Esophagus muscularis mucosa (tissue), 4 donors: ENCODE measurements at regions not wholly inside any gene's neighbourhood (a gene's known extent, or its start where the extent isn't known, plus 50 kb on each side); places are given as distances from the start of the nearest gene placed in this dataset.

ENCODE experiments used
- DNase-seq: peaks from one replicate; pipeline ENCODE4 v3.0.0-alpha.2; 2017; ENCODE audit errors: extremely low spot score
- H3K27ac ChIP-seq, 4 donors: fragments of 200-600 bp; sonication (generic); replicated peaks in 1 of 4; 1 replicate in 3 of 4; 2 replicates in 1 of 4; pipeline ENCODE4 v1.5.1; 2016 to 2019; ENCODE audit warnings: mild to moderate bottlenecking in 1 of 4
- H3K27me3 ChIP-seq, 4 donors: fragments of 200-600 bp; sonication (generic); one replicate each; pipeline versions ENCODE4 v1.5.1 to v1.6.0; 2016 to 2019
- H3K36me3 ChIP-seq, 4 donors: fragments of 200-600 bp; sonication (generic); one replicate each; pipeline ENCODE4 v1.5.1; 2016 to 2019
- H3K4me1 ChIP-seq, 4 donors: fragments of 200-600 bp; sonication (generic); one replicate each; pipeline ENCODE4 v1.5.1; 2016 to 2019
- H3K4me3 ChIP-seq, 4 donors: fragments of 200-600 bp; sonication (generic); 1 replicate in 2 of 4; 2 replicates in 2 of 4; pipeline ENCODE4 v1.5.1; 2016 to 2019; ENCODE audit warnings: mild to moderate bottlenecking in 4 of 4, moderate library complexity in 1 of 4
- H3K9me3 ChIP-seq, 4 donors: fragments of 200-600 bp; sonication (generic); 1 replicate in 3 of 4; 2 replicates in 1 of 4; pipeline ENCODE4 v1.5.1; 2016 to 2019
- CTCF ChIP-seq, 3 experiments: fragments of 200-600 bp in 2 of 3; fragments of 450-650 bp in 1 of 3; sonication (generic) in 2 of 3; IDR thresholded peaks; one replicate each; pipeline ENCODE4 v1.5.1; 2017 to 2019; ENCODE audit warnings: antibody characterized with exemption in 3 of 3, mild to moderate bottlenecking in 2 of 3, moderate library complexity in 1 of 3
- EP300 ChIP-seq: sonication (generic); formaldehyde crosslinking; IDR thresholded peaks from one replicate; pipeline ENCODE4 v1.6.1; 2017; ENCODE audit warnings: antibody characterized with exemption
- POLR2A ChIP-seq: fragments of 450-650 bp; IDR thresholded peaks from one replicate; pipeline ENCODE4 v1.6.1; 2017; ENCODE audit warnings: antibody characterized with exemption, moderate library complexity, mild to moderate bottlenecking, low read depth
- POLR2AphosphoS5 ChIP-seq, 2 donors: sonication (generic); formaldehyde crosslinking; IDR thresholded peaks; one replicate each; pipeline ENCODE4 v1.6.1; 2017; ENCODE audit warnings: antibody characterized with exemption in 2 of 2
- WGBS: methylation state at CpG from one replicate; pipeline ENCODE4 v1.1.5; 2018; 5-methylcytosine and 5-hydroxymethylcytosine counted together
- intact Hi-C: fragments of 100-400 bp; cut with DNase I; formaldehyde crosslinking; loops from one replicate; pipeline ENCODE4 v1.15.1; 2023

GRCh38 chr22:22357024-22357883 lies 112.7 kb downstream of the VPREB1 start:
- peaks cover 0 to 6% (median 1%) of the 10 kb centered on the region in 4 donors for H3K4me1 ChIP-seq
- no peak overlapping the region for H3K4me3 ChIP-seq
- WGBS: 15% methylated on average over 14 of the region's 14 CpGs
- H3K36me3 ChIP-seq: no peaks in the 10 kb centered on the region
- no peaks in the 10 kb centered on the region for H3K9me3 ChIP-seq
- peak; percentile 94 for DNase-seq
- peaks cover 0 to 44% (median 3%) of the 10 kb centered on the region in 4 donors for H3K27me3 ChIP-seq
- intact Hi-C loops: no loop called here
- H3K27ac ChIP-seq: no peak overlapping the region
- TF ChIP-seq POLR2A: no peak
- TF ChIP-seq CTCF (IDR thresholded peaks at IDR 0.05): peak; percentile 31 to 53 (median 43)

GRCh38 chr22:22358152-22358551 lies 113.6 kb downstream of the VPREB1 start:
- TF ChIP-seq POLR2A: no peak
- no peak for TF ChIP-seq CTCF (IDR thresholded peaks at IDR 0.05)
- no peak for TF ChIP-seq POLR2AphosphoS5 (IDR thresholded peaks at IDR 0.05)
- TF ChIP-seq EP300: no peak
- Histone ChIP-seq H3K27ac (no peak overlapping the region), H3K36me3 (no peaks in the 10 kb centered on the region), H3K9me3 (no peaks in the 10 kb centered on the region), H3K27me3 (peaks cover 0 to 52% (median 3%) of the 10 kb centered on the region in 4 donors), H3K4me1 (peaks cover 0 to 6% (median 1%) of the 10 kb centered on the region in 4 donors), H3K4me3 (no peak overlapping the region)
- WGBS: 80% methylated on average over 2 of the region's 4 CpGs
- DNase-seq: peak; percentile 45
- intact Hi-C loops: no loop called here

- Histone ChIP-seq H3K27ac (no peak overlapping the region), H3K4me3 (no peak overlapping the region), H3K9me3 (no peaks in the 10 kb centered on the region), H3K4me1 (peaks cover 0 to 6% (median 1%) of the 10 kb centered on the region in 4 donors), H3K27me3 (peaks cover 0 to 58% (median 3%) of the 10 kb centered on the region in 4 donors), H3K36me3 (no peaks in the 10 kb centered on the region)
- WGBS: 49% methylated on average over 2 of the region's 2 CpGs
- intact Hi-C loops: no loop called here
- TF ChIP-seq CTCF (IDR thresholded peaks at IDR 0.05) (no peak), EP300 (no peak), POLR2A (no peak), POLR2AphosphoS5 (IDR thresholded peaks at IDR 0.05) (no peak)
- peak; percentile 55 for DNase-seq
These were observed 114.1 kb downstream of the VPREB1 start for GRCh38 chr22:22358686-22359085.

GRCh38 chr22:22359465-22359864 lies 114.9 kb downstream of the VPREB1 start:
- Histone ChIP-seq H3K4me3 (no peak overlapping the region), H3K9me3 (no peaks in the 10 kb centered on the region), H3K36me3 (no peaks in the 10 kb centered on the region), H3K27ac (no peak overlapping the region), H3K27me3 (peaks cover 0 to 59% (median 3%) of the 10 kb centered on the region in 4 donors), H3K4me1 (peaks cover 0 to 6% (median 1%) of the 10 kb centered on the region in 4 donors)
- intact Hi-C loops: no loop called here
- peak; percentile 4 for DNase-seq
- no peak for TF ChIP-seq EP300
- no peak for TF ChIP-seq CTCF (IDR thresholded peaks at IDR 0.05)
- TF ChIP-seq POLR2AphosphoS5 (IDR thresholded peaks at IDR 0.05): no peak
- no peak for TF ChIP-seq POLR2A
- 75% methylated on average over 2 of the region's 2 CpGs for WGBS
